HUES48 (cell line): ENCODE measurements at regions not wholly inside any gene's neighbourhood (a gene's known extent, or its start where the extent isn't known, plus 50 kb on each side); places are given as distances from the start of the nearest gene placed in this dataset.

ENCODE experiments used
- H3K27ac ChIP-seq: one replicate; pipeline ENCODE4 v1.7.0; 2013; ENCODE audit warnings: low read depth, low read length, inconsistent platforms
- H3K27me3 ChIP-seq: 2 replicates; pipeline ENCODE4 v1.6.1; 2013; ENCODE audit warnings: mild to moderate bottlenecking, low read length; ENCODE audit not compliant: control insufficient read depth, insufficient read depth
- H3K36me3 ChIP-seq: 2 replicates; pipeline ENCODE4 v1.6.1; 2013; ENCODE audit warnings: low read length; ENCODE audit not compliant: control insufficient read depth, insufficient read depth
- H3K4me1 ChIP-seq: 2 replicates; pipeline ENCODE4 v1.6.1; 2013; ENCODE audit warnings: mild to moderate bottlenecking, low read length; ENCODE audit not compliant: control insufficient read depth, insufficient read depth
- H3K4me3 ChIP-seq: 2 replicates; pipeline ENCODE4 v1.5.1; 2013; ENCODE audit warnings: mild to moderate bottlenecking, low read depth, low read length
- H3K9ac ChIP-seq: 2 replicates; pipeline ENCODE4 v1.6.1; 2013; ENCODE audit warnings: mild to moderate bottlenecking, low read depth, low read length, moderate library complexity
- H3K9me3 ChIP-seq: 2 replicates; pipeline ENCODE4 v1.6.1; 2013; ENCODE audit warnings: low read length; ENCODE audit not compliant: control insufficient read depth, insufficient read depth

DNA sequence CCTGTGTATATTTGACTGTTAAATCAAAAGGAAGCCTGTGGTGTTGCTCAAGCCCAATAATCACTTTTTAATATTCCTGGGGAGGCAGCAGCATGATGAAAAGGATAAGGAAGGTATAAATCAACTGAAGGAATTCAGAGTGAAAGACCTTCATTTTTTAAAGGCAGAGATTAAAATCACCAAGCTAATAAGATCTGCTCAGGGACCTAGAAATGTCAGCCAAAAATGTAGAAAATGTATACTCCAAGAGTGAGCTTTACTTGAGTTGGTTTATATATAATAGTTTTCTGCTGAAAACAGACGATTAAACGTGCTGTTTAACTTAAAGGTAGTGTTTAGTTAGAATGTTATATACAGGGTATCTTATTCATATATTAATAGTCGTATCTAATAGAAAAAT lies 549.3 kb downstream of the IQCM start:
- H3K9me3 ChIP-seq = no peaks in the 10 kb centered on the region
- no peak overlapping the region for H3K4me3 ChIP-seq
- H3K36me3 ChIP-seq = no peaks in the 10 kb centered on the region
- no peak overlapping the region for H3K9ac ChIP-seq
- no peaks in the 10 kb centered on the region for H3K4me1 ChIP-seq
- H3K27ac ChIP-seq = no peak overlapping the region
- H3K27me3 ChIP-seq = no peaks in the 10 kb centered on the region

DNA sequence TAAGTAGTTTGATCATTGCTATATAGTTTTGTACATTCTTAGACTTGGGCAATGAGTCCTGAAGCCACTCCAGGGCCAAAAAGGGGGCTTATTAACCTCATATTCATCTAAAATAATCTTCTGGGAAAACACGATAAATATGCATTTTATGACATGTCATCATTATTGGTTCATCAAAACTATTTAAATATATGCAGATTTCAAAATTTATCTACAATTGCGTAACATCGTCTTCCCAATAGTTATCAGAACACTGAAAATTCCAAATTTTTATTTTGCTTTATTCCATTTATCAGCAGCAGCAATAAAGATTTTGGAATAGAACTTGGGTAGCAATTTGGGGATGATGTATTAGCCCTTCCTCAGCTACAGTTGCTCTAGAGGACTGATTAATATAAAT lies 550.0 kb downstream of the IQCM start:
- H3K27ac ChIP-seq = no peak overlapping the region
- no peaks in the 10 kb centered on the region for H3K9me3 ChIP-seq
- no peaks in the 10 kb centered on the region for H3K36me3 ChIP-seq
- H3K9ac ChIP-seq = no peak overlapping the region
- H3K4me1 ChIP-seq = no peaks in the 10 kb centered on the region
- H3K27me3 ChIP-seq = no peaks in the 10 kb centered on the region
- H3K4me3 ChIP-seq = no peak overlapping the region

DNA sequence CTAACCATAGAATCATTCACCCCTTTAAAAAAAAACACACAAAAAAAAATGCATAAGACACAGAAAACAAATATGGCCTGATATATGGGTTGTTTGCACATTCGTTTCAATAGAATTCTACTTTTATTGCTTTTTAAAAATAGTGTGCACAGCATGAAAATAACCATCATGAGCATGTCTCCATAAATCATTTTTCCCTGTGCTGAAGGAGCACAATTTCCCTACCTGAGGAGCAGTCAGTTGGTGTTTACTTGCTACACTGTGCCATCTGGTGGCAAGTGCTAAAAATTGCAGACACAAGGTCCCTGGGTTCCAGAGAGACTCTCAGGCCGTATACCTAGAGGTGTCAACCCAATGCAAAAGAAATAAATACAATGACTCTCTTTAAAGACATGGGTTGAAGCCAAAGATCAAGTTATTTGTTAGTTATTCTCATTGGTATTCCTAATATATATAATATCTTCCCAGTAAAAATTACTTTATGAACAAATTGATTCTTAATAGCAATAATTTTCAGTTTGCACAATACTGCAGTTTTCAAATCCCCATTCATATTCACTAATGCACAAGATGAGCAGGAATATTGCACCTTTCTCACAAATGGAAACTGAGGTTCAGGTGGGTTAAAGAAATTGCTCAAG lies 551.4 kb downstream of the IQCM start:
- no peak overlapping the region for H3K27ac ChIP-seq
- H3K9me3 ChIP-seq = no peaks in the 10 kb centered on the region
- no peaks in the 10 kb centered on the region for H3K27me3 ChIP-seq
- no peaks in the 10 kb centered on the region for H3K36me3 ChIP-seq
- H3K9ac ChIP-seq = no peak overlapping the region
- H3K4me1 ChIP-seq = no peaks in the 10 kb centered on the region
- no peak overlapping the region for H3K4me3 ChIP-seq

DNA sequence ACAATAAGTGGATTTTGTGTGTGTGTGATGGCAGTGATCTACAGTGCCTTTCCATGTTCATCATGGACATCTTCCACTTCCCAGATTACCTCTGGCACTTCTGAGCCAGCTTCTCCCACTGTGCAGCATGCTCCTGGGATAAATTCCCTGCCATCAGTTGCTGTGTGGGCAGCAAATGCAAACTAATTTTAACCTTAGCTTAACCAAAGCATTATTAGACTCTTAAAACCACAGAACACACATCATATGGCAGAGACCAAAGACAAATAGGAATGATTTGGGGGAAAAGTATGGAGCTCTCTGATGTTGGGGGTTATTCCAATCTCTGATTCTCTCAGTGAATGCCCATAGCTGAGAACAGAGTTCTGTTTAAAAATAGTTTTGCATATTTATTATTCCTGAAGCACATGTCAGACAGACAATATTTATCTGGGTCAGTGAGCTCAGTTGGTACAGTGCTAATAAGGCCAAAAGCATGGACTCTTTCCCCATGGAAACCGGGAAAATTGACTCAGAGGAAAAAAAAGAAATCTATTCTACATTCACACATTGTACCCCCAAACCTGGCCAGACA lies 567.4 kb downstream of the IQCM start:
- Histone ChIP-seq H3K9ac (no peak overlapping the region), H3K27ac (no peak overlapping the region), H3K36me3 (no peaks in the 10 kb centered on the region), H3K4me3 (no peak overlapping the region), H3K9me3 (no peaks in the 10 kb centered on the region), H3K27me3 (no peaks in the 10 kb centered on the region), H3K4me1 (no peaks in the 10 kb centered on the region)

DNA sequence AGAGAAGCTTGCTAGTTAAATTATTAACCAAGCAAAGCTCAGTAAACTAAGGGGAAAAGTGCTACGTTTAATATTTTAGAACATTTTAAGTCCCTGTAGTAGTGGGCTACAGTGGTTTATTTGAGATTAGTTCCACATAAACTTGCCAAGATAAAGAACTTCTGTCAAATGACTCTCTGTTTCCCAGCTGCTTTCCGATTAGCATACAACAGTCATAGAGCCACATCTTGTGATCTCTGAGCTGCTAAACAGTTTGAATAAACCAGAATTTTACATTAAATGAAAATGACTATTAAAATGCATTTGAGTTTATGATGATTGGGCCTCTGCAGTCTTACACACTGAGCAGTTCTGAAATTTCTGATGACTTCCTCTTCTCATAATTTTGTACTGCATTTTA lies 568.5 kb downstream of the IQCM start:
- H3K4me3 ChIP-seq = no peak overlapping the region
- H3K9me3 ChIP-seq = 0 out of 2 replicates have a peak, but pooled peaks cover under 1% of the 10 kb centered on the region
- no peak overlapping the region for H3K27ac ChIP-seq
- H3K27me3 ChIP-seq = no peaks in the 10 kb centered on the region
- no peaks in the 10 kb centered on the region for H3K4me1 ChIP-seq
- H3K36me3 ChIP-seq = no peaks in the 10 kb centered on the region
- H3K9ac ChIP-seq = no peak overlapping the region

DNA sequence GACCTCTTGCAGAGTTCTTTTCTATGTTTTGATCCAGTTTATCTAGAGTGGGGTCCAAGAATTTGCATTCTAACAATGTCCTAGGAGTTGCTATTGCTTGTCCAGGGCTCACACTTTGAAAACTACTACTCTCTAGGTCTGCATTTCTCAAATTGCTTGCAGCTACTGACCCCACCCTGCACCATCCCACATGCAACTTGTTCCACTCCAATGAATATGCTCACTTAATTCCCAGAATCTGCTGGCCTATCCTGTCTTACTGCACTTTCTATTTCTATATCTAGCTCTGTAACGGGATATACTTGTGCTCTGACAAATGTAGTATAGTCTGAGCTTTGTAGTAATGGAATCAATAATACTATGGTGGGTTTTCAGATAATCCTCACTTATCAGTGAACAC lies 570.3 kb downstream of the IQCM start:
- Histone ChIP-seq H3K36me3 (no peaks in the 10 kb centered on the region), H3K4me1 (no peaks in the 10 kb centered on the region), H3K27ac (no peak overlapping the region), H3K9me3 (0 out of 2 replicates have a peak, but pooled peaks cover 5% of the 10 kb centered on the region), H3K9ac (no peak overlapping the region), H3K4me3 (no peak overlapping the region), H3K27me3 (no peaks in the 10 kb centered on the region)

DNA sequence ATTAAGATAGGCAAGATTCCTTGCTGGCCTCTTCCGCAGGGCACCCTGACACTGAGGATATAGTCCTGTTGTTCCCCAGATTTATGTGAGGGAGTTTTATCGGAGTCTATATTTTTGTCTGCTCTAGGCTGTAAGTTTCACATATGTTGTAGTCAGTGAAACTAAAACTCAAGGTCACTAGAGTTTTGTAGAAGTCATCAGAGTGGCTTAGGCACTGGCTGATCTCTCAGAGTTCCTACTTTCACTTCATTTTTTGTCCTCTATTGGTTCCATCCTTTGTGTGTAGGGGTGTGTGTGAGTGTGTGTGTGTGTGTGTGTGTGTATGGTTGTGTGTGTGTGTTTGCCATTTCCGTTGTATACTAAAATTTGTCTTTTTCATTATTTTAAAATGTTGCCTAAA lies 577.5 kb downstream of the IQCM start:
- Histone ChIP-seq H3K4me3 (no peak overlapping the region), H3K27me3 (no peaks in the 10 kb centered on the region), H3K27ac (no peak overlapping the region), H3K9ac (no peak overlapping the region), H3K9me3 (0 out of 2 replicates have a peak, but pooled peaks cover 5% of the 10 kb centered on the region), H3K4me1 (no peaks in the 10 kb centered on the region), H3K36me3 (no peaks in the 10 kb centered on the region)

DNA sequence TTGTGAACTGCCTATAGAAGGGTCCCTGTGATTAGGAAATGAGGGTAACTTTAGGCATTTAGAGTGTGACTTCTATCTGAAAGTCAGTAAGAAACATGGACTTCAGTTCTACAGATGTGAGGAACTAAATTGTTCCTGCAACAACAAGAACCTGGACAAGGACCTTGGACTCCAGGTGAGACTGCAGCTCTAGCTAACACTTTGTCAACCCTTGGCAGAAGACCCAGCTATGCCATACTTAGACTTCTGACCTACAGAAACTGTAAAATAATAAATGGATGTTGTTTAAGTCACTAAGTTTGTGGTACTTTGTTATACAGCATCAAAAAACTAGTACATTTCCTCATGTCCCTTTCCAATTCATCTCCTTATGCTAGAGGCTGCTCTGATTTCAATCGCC lies 580.8 kb downstream of the IQCM start:
- H3K4me3 ChIP-seq = no peak overlapping the region
- H3K27ac ChIP-seq = no peak overlapping the region
- no peaks in the 10 kb centered on the region for H3K4me1 ChIP-seq
- no peaks in the 10 kb centered on the region for H3K9me3 ChIP-seq
- H3K27me3 ChIP-seq = no peaks in the 10 kb centered on the region
- H3K9ac ChIP-seq = no peak overlapping the region
- H3K36me3 ChIP-seq = no peaks in the 10 kb centered on the region

DNA sequence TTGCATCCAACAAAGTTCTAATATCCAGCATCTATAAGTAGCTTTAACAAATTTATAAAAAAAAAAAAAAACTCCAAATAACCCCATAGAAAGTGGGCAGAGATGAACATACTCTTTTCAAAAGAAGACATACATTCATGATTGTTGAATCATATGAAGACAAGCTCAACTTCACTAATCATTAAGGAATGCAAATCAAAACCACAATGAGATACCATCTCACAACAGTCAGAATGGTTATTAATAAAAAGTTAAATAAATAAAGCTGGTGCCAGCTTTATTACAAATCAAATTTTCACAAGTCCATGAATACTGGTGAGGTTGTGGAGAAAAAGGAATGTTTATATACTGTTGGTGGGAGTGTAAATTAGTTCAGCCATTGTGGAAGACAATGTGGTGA lies 592.0 kb downstream of the IQCM start:
- Histone ChIP-seq H3K4me3 (no peak overlapping the region), H3K9ac (no peak overlapping the region), H3K36me3 (no peaks in the 10 kb centered on the region), H3K27me3 (no peaks in the 10 kb centered on the region), H3K4me1 (no peaks in the 10 kb centered on the region), H3K9me3 (no peaks in the 10 kb centered on the region; the same call in none of the 2 replicates), H3K27ac (no peak overlapping the region)

DNA sequence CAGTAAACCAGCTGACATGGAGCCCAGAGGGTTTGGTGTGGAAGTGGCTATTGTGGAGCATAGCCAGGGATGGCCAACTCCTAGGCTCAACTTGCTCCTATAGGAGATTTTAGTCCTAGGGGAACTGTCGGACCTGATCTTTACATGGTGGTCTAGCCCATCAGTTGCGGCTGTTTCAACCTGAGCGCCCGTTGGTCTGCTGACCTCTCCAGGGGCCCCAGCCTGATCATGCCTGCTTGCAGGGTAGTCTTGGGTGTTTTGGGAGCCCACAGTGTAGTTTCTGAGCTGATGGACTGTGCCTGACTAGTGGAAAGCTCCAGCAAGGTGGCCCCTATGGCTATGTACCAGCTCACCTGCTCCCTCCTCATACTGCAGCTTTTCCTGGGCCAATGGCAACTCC lies 597.0 kb downstream of the IQCM start:
- no peaks in the 10 kb centered on the region for H3K27me3 ChIP-seq
- H3K36me3 ChIP-seq = no peaks in the 10 kb centered on the region
- no peak overlapping the region for H3K9ac ChIP-seq
- H3K27ac ChIP-seq = no peak overlapping the region
- H3K4me3 ChIP-seq = no peak overlapping the region
- H3K4me1 ChIP-seq = no peaks in the 10 kb centered on the region
- no peaks in the 10 kb centered on the region; the same call in none of the 2 replicates for H3K9me3 ChIP-seq

DNA sequence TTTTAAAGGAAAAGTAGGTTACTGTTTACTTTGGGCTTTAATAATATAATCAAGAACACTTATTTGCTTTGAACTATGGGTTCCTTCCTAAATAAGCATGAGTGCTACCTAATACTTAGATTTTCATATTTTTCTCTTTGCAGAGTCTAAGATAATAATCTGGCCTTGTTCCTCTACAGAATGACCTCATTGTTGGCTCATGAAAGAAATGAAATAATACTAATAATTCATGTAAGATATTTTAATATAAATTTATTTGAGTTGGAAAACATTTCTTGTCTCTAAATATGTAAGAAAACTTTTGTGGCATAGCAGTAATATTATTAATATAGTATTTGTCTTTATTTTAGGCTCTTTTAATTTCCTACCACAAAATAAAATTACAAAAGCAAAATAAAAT lies 601.3 kb downstream of the IQCM start:
- Histone ChIP-seq H3K9ac (no peak overlapping the region), H3K9me3 (no peaks in the 10 kb centered on the region; the same call in 1 of the 2 replicates), H3K36me3 (no peaks in the 10 kb centered on the region), H3K27ac (no peak overlapping the region), H3K27me3 (no peaks in the 10 kb centered on the region), H3K4me3 (no peak overlapping the region), H3K4me1 (no peaks in the 10 kb centered on the region; the same call in 1 of the 2 replicates)
